GM18520 (cell line): ENCODE measurements at regions not wholly inside any gene's neighbourhood (a gene's known extent, or its start where the extent isn't known, plus 50 kb on each side); places are given as distances from the start of the nearest gene placed in this dataset.
A peak's percentile ranks its signal among the peaks of the same experiment; 100 is the strongest.
"Not testable (repeated sequence)": the region's sequence is repeated elsewhere in the genome, so short reads cannot be mapped to it uniquely, and the experiment has no call there.

Source experiments
- ATAC-seq: cut with Tn5 transposase; IDR thresholded peaks from one replicate; pipeline ENCODE4 v1.9.1; 2021; ENCODE audit not compliant: unreplicated experiment

DNA sequence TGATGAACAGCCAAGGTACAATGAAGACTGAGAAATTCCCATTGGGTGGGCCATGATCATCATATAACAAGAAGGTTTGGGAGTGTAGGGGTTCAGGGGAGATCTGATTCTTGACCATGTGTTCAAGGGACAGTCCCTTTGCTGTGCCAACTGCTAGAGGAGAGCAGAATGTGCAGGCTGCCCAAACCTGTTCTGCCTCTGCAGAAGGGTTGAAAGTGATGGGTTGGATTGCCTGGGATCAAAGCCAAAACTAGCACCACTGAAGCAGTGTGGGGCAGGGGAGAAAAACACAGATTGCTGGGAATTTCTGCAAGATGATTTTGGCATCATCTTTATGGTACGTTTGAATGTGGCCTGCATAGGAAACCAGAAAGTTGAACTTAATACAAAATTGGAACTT lies 303.9 kb downstream of the OTUD1 start:
- ATAC-seq, result peak; percentile 8

DNA sequence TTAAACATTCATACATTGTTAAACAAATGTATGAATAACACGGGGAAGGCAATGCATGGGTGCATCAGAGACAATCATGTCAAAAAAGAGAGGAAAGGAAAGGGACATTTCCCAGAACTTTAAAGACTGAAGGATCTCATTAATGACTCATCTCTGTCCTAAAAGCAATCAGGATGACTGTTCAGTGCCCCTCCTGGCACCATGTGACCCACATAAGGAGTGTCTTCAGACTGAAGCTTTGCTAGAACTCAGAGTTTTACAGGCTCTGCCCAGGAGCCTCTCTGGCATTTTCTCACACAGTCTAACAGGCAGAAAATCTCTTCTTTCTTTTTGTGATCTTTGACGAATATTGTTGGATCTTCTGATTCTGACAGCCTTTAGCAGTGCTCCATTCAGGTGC lies 315.3 kb downstream of the OTUD1 start:
- ATAC-seq, result no peak

GRCh38 chr10:23754941-23755340 lies 316.1 kb downstream of the OTUD1 start:
- no peak for ATAC-seq

- no peak for ATAC-seq
Observed at GRCh38 chr10:23755556-23755955, 316.7 kb downstream of the OTUD1 start.

DNA sequence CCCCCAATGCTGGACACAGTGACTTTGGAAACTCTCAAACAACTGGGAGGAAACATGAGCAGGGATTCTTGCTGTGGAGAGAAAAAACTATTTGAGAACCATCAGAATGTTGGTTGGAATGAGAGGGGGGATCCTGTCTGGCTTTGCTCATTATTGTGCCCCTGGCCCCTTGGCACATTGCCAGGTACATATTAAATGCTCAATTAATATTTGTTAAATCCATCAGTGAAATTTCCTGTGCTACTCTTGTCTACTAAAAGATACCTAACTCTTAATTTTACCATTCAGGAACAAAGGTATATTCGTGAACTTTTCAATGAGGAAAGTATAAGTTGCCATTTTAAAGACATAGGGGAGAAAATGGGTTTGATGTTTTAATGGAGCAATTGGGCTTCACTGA lies 329.4 kb downstream of the OTUD1 start:
- ATAC-seq, result no peak

GRCh38 chr10:23777153-23777552 lies 338.3 kb downstream of the OTUD1 start:
- no peak for ATAC-seq

DNA sequence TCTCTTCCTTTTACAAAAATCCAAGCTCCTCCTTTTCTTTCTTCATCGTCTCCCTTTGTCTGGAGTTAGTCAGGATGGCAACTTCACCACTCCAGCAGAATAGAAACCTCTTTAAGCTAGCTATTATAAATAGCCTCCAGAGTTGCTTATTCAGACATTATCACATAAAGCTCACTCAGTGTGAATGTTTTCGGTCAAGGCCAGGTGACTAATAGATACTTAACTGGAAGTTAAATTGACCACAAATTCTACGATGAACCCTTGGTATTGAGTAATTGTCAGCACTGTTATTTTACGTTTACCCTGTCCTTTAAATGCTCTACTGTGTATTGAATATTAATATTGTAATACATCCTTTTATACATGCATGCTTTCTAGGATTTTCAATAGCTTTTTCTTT lies 340.4 kb downstream of the OTUD1 start:
- ATAC-seq, result no peak

DNA sequence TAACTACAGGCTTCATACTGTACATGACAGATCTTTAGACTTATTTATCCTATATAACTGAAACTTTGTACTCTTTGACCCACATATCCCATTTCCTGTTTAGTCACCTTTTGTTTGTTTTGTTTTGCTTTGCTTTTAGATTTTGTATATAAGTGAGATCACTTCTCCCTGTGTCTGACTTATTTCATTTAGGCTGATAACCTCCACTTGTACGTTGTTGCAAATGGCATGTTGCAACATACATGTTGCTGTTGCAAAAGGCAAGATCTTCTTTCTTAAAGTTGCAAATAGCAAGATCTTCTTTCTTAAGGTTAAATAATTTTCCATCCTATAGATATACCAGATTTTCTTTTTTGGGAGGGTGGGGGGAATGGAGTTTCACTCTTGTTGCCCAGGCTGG lies 341.5 kb downstream of the OTUD1 start:
- ATAC-seq, result no peak

DNA sequence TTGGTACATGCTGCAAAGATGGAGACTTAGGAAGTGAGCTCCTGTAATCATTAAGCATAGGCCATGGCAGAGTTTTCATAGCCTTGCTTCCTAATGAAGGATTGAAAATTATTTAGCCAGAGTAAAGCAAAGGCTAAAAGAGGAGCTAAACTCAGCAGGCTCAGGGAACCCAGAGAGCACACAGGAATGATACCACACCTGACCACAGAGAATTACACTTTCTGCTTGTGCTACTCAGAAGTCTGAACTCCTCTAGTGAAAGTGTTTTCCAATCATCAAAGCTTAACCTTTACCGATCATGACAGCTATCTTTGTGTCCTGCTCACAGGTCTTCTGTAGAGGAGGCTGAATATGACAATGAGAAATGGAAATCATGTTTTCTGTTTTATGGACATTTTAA lies 347.7 kb downstream of the OTUD1 start:
- no peak for ATAC-seq

DNA sequence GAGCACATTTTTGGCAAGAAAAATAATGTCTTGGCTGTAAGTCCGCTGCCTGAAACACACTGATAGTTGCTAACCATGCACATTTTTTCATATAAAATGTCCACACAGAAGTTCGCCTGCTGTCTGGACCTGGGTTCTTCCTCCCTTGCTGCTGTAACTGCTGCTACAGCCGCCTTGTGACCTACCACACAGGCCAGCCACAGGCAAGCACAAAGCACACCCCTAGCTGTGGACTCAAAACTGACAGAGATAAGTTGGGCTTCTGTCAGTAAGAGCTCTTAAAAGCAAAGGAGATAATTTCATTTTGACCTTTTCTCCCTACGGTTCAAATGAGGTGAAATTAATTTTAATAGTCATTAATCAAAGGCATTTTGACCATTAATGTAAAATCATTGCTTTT lies 354.7 kb downstream of the OTUD1 start:
- no peak for ATAC-seq

- ATAC-seq, result not testable (repeated sequence)
Observed at GRCh38 chr10:23797452-23797851, 358.6 kb downstream of the OTUD1 start.

DNA sequence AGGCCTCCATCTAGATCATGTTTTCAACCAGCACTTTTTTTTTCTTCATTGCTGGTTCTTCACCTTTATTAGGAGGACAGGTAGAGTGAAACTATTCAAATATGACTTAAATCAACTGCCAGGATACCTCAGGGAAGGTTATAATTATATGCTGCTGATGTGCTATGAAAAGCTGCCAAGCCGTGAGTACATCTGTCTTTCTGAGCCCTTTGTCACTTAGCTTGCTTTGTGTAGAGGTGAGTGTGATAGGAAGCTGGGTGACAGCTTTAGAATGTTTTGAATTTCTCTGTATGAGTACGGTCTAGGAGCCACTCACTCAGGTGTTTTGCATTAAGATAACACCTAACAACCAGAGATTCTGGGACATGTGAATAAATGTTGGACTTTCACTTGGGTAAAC lies 365.2 kb downstream of the OTUD1 start:
- no peak for ATAC-seq

DNA sequence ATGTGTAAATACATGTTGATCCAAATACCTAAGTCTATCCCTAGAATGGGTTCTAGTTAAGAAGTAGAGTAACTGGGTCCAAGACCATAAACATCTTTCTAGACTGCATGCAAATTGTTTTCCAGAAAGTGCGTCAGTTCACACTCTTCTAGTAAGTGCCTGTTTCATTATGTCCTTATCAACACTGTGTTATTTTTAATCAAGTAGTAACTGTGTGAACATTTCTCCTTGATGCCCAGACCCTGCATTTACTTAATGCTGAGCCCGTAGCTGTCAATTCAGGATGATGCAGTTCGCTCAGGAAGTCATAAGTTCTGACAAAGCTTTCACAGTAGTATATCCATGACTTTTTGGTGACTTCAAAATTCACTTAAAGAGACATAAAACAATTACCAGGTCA lies 374.8 kb downstream of the OTUD1 start:
- no peak for ATAC-seq

DNA sequence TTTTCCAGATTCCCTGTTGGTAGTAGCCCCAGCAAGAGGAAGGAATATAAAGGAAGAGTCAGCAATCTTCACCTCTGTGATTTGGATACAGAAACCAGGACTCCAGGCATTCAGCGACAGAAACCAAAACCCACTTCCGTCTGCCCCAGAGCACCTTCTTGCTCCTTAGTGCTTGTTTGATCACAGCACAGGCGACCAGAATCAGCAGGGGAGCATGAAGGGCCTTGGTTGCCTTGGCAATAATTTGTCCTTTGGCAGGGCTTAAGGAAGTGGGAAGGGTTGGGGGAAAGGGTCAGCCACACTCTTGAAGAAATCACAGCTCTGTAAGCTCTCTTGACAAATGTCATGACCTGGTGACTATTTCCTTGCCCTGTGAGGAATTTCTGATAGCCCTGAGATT lies 379.6 kb downstream of the OTUD1 start:
- no peak for ATAC-seq

DNA sequence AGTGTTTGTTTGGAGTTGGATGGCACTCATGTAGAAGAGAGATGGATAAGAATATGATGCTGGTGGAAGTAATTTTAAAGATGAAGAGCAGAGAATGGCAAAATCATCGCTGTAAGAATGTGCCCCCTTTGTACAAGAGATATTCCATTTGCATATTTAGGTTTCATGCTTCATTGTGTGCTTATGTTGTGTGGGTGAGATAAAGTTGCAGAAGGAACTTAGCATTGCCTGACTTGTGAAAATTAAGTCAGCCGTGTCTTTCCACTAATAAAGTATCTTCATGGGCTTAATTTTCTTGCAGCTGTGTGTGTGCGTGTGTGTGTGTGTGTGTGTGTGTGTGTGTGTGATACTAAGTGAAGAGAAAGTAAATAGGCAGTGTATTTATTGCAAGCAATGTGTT lies 381.9 kb downstream of the OTUD1 start:
- no peak for ATAC-seq

GRCh38 chr10:23824822-23825221 lies 384.1 kb upstream of the KIAA1217 start:
- ATAC-seq, result no peak

DNA sequence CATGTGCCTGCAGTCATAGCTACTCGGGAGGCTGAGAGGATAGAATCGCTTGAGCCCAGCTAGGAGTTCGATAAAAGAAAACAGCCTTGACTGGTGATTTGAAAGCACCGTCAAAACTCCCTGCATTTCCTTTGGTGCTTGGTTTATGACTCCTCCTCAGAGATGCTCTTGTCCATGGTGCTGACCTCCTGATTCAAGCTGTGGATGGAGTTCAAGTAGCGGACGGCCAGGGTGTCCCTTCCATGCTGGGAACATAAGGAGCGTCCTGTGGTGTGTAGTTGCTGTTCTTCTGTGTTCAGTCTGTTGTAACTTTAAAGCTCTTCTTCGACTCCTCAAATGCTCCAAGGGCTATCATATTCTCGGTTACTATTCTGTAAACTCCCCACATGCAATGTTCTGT lies 382.5 kb upstream of the KIAA1217 start:
- no peak for ATAC-seq

DNA sequence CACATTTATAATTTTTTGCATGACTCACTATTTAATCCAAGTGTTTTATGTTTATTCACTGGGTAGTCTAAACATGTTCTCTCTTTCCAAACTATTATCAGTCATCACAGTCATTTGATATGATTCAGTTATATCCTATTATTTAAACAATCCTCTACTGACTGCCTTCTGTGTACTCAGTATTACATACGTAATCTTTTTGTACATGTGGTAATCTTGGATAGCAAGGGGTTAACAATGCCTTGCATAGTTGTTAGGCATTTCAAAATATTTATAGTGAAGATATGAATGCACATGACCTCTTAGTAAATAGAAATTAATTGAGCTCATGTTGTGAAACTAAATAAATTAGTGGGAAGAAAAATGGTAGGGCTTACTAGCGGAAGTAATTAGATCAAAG lies 379.4 kb upstream of the KIAA1217 start:
- ATAC-seq, result no peak

GRCh38 chr10:23834091-23834490 lies 374.8 kb upstream of the KIAA1217 start:
- no peak for ATAC-seq

GRCh38 chr10:23850631-23851030 lies 358.3 kb upstream of the KIAA1217 start:
- ATAC-seq, result no peak

- no peak for ATAC-seq
Observed at GRCh38 chr10:23859598-23859997, 349.3 kb upstream of the KIAA1217 start.

- ATAC-seq, result no peak
Observed at GRCh38 chr10:23864631-23865147, 344.2 kb upstream of the KIAA1217 start.

DNA sequence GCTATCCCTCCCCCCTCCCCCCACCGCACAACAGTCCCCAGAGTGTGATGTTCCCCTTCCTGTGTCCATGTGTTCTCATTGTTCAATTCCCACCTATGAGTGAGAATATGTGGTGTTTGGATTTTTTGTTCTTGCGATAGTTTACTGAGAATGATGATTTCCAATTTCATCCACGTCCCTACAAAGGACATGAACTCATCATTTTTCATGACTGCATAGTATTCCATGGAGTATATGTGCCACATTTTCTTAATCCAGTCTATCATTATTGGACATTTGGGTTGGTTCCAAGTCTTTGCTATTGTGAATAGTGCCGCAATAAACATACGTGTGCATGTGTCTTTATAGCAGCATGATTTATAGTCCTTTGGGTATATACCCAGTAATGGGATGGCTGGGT lies 342.0 kb upstream of the KIAA1217 start:
- ATAC-seq, result not testable (repeated sequence)

GRCh38 chr10:23868121-23868520 lies 340.8 kb upstream of the KIAA1217 start:
- ATAC-seq, result no peak
